ENCODE measurements at regions not wholly inside any gene's neighbourhood (a gene's known extent, or its start where the extent isn't known, plus 50 kb on each side); places are given as distances from the start of the nearest gene placed in this dataset.

- DNase-seq (ENCODE audit: low spot score) (no peak), ATAC-seq (no peak)
- H3K36me3 Mint-ChIP-seq = no peaks in the 10 kb centered on the region
- H3K27ac Mint-ChIP-seq = no peak overlapping the region
- H3K27me3 Mint-ChIP-seq = no peaks in the 10 kb centered on the region
- H3K9me3 Mint-ChIP-seq = peaks cover 5% of the 10 kb centered on the region
- no peaks in the 10 kb centered on the region for H3K4me1 Mint-ChIP-seq (ENCODE audit: low read depth in 2 of 2)
- no peak overlapping the region for H3K4me3 Mint-ChIP-seq
Observed at GRCh38 chr6:121649951-121650350, 214.5 kb downstream of the GJA1 start.

- H3K4me1 Mint-ChIP-seq (ENCODE audit: low read depth in 2 of 2) = no peaks in the 10 kb centered on the region
- no peak for ATAC-seq
Observed at GRCh38 chr6:121651420-121651819, 216.0 kb downstream of the GJA1 start.

GRCh38 chr6:121652223-121652622 is 216.8 kb downstream of the GJA1 start:
- no peak overlapping the region for H3K27ac Mint-ChIP-seq
- DNase-seq (ENCODE audit: low spot score) = no peak
- no peak for ATAC-seq
- H3K4me1 Mint-ChIP-seq (ENCODE audit: low read depth in 2 of 2) = no peaks in the 10 kb centered on the region
- H3K9me3 Mint-ChIP-seq = peaks cover 5% of the 10 kb centered on the region
- no peaks in the 10 kb centered on the region for H3K36me3 Mint-ChIP-seq
- H3K4me3 Mint-ChIP-seq = no peak overlapping the region
- H3K27me3 Mint-ChIP-seq = no peaks in the 10 kb centered on the region

More at GRCh38 chr6:121651420-121651819, 216.0 kb downstream of the GJA1 start:
- Mint-ChIP-seq H3K9me3 (peaks cover 5% of the 10 kb centered on the region), H3K36me3 (no peaks in the 10 kb centered on the region), H3K4me3 (no peak overlapping the region), H3K27me3 (no peaks in the 10 kb centered on the region), H3K27ac (no peak overlapping the region)
- no peak for DNase-seq (ENCODE audit: low spot score)

GRCh38 chr6:121652726-121653623 is 217.5 kb downstream of the GJA1 start:
- Mint-ChIP-seq H3K4me3 (no peak overlapping the region), H3K27me3 (no peaks in the 10 kb centered on the region), H3K27ac (no peak overlapping the region), H3K4me1 (ENCODE audit: low read depth in 2 of 2) (no peaks in the 10 kb centered on the region), H3K36me3 (no peaks in the 10 kb centered on the region), H3K9me3 (peaks cover 3% of the 10 kb centered on the region)
- DNase-seq (ENCODE audit: low spot score) (no peak), ATAC-seq (no peak)

GRCh38 chr6:121653624-121654008 is 218.2 kb downstream of the GJA1 start:
- no peaks in the 10 kb centered on the region for H3K27me3 Mint-ChIP-seq
- ATAC-seq (no peak), DNase-seq (ENCODE audit: low spot score) (no peak)
- H3K4me3 Mint-ChIP-seq = no peak overlapping the region
- H3K4me1 Mint-ChIP-seq (ENCODE audit: low read depth in 2 of 2) = no peaks in the 10 kb centered on the region
- H3K36me3 Mint-ChIP-seq = no peaks in the 10 kb centered on the region
- H3K27ac Mint-ChIP-seq = no peak overlapping the region
- peaks cover 3% of the 10 kb centered on the region for H3K9me3 Mint-ChIP-seq

- no peaks in the 10 kb centered on the region for H3K36me3 Mint-ChIP-seq
Observed at GRCh38 chr6:121657972-121658371, 222.5 kb downstream of the GJA1 start.

GRCh38 chr6:121660277-121660676 is 224.8 kb downstream of the GJA1 start:
- peaks cover 7% of the 10 kb centered on the region for H3K36me3 Mint-ChIP-seq
- H3K9me3 Mint-ChIP-seq = peaks cover 6% of the 10 kb centered on the region
- H3K4me3 Mint-ChIP-seq = no peak overlapping the region
- H3K27ac Mint-ChIP-seq = no peak overlapping the region
- DNase-seq (ENCODE audit: low spot score) (no peak), ATAC-seq (no peak)
- H3K4me1 Mint-ChIP-seq (ENCODE audit: low read depth in 2 of 2) = no peaks in the 10 kb centered on the region
- no peaks in the 10 kb centered on the region for H3K27me3 Mint-ChIP-seq

More at GRCh38 chr6:121657972-121658371, 222.5 kb downstream of the GJA1 start:
- no peaks in the 10 kb centered on the region for H3K4me1 Mint-ChIP-seq (ENCODE audit: low read depth in 2 of 2)
- no peak overlapping the region for H3K27ac Mint-ChIP-seq
- H3K4me3 Mint-ChIP-seq = no peak overlapping the region
- DNase-seq (ENCODE audit: low spot score) = no peak
- no peaks in the 10 kb centered on the region for H3K9me3 Mint-ChIP-seq
- ATAC-seq = no peak
- H3K27me3 Mint-ChIP-seq = no peaks in the 10 kb centered on the region

- H3K4me1 Mint-ChIP-seq (ENCODE audit: low read depth in 2 of 2) = no peaks in the 10 kb centered on the region
- H3K4me3 Mint-ChIP-seq = no peak overlapping the region
- ATAC-seq = no peak
- peaks cover 9% of the 10 kb centered on the region for H3K9me3 Mint-ChIP-seq
- no peak overlapping the region for H3K27ac Mint-ChIP-seq
- DNase-seq (ENCODE audit: low spot score) = no peak
- H3K36me3 Mint-ChIP-seq = peaks cover 7% of the 10 kb centered on the region
- H3K27me3 Mint-ChIP-seq = no peaks in the 10 kb centered on the region
Observed at GRCh38 chr6:121663292-121663810, 227.9 kb downstream of the GJA1 start.

- no peak for DNase-seq (ENCODE audit: low spot score)
- no peak for ATAC-seq
- H3K9me3 Mint-ChIP-seq = peaks cover 9% of the 10 kb centered on the region
- H3K36me3 Mint-ChIP-seq = peaks cover 7% of the 10 kb centered on the region
- H3K4me1 Mint-ChIP-seq (ENCODE audit: low read depth in 2 of 2) = no peaks in the 10 kb centered on the region
- no peaks in the 10 kb centered on the region for H3K27me3 Mint-ChIP-seq
- no peak overlapping the region for H3K4me3 Mint-ChIP-seq
- no peak overlapping the region for H3K27ac Mint-ChIP-seq
Observed at GRCh38 chr6:121664158-121664557, 228.7 kb downstream of the GJA1 start.

GRCh38 chr6:121666814-121667213 is 231.4 kb downstream of the GJA1 start:
- Mint-ChIP-seq H3K27ac (no peak overlapping the region), H3K4me3 (no peak overlapping the region), H3K4me1 (ENCODE audit: low read depth in 2 of 2) (no peaks in the 10 kb centered on the region), H3K36me3 (peaks cover 7% of the 10 kb centered on the region), H3K27me3 (no peaks in the 10 kb centered on the region), H3K9me3 (peaks cover 9% of the 10 kb centered on the region)
- ATAC-seq (no peak), DNase-seq (ENCODE audit: low spot score) (no peak)

- Mint-ChIP-seq H3K9me3 (peaks cover 9% of the 10 kb centered on the region), H3K27ac (no peak overlapping the region), H3K4me1 (ENCODE audit: low read depth in 2 of 2) (no peaks in the 10 kb centered on the region), H3K27me3 (no peaks in the 10 kb centered on the region), H3K4me3 (no peak overlapping the region), H3K36me3 (peaks cover 7% of the 10 kb centered on the region)
- no peak for DNase-seq (ENCODE audit: low spot score)
- no peak for ATAC-seq
Observed at GRCh38 chr6:121668259-121668658, 232.8 kb downstream of the GJA1 start.

GRCh38 chr6:121670511-121670910 is 235.1 kb downstream of the GJA1 start:
- Mint-ChIP-seq H3K27ac (no peak overlapping the region), H3K36me3 (no peaks in the 10 kb centered on the region), H3K27me3 (no peaks in the 10 kb centered on the region), H3K9me3 (peaks cover 3% of the 10 kb centered on the region), H3K4me1 (ENCODE audit: low read depth in 2 of 2) (no peaks in the 10 kb centered on the region), H3K4me3 (no peak overlapping the region)
- DNase-seq (ENCODE audit: low spot score) (no peak), ATAC-seq (no peak)

GRCh38 chr6:121677571-121677970 is 242.1 kb downstream of the GJA1 start:
- H3K4me1 Mint-ChIP-seq (ENCODE audit: low read depth in 2 of 2) = no peaks in the 10 kb centered on the region
- H3K4me3 Mint-ChIP-seq = no peak overlapping the region
- no peaks in the 10 kb centered on the region for H3K27me3 Mint-ChIP-seq
- DNase-seq (ENCODE audit: low spot score) (no peak), ATAC-seq (no peak)
- H3K36me3 Mint-ChIP-seq = no peaks in the 10 kb centered on the region
- H3K27ac Mint-ChIP-seq = no peak overlapping the region
- H3K9me3 Mint-ChIP-seq = peaks cover 10% of the 10 kb centered on the region

GRCh38 chr6:121678245-121678644 is 242.8 kb downstream of the GJA1 start:
- DNase-seq (ENCODE audit: low spot score) (no peak), ATAC-seq (no peak)
- Mint-ChIP-seq H3K27me3 (no peaks in the 10 kb centered on the region), H3K36me3 (no peaks in the 10 kb centered on the region), H3K9me3 (peaks cover 12% of the 10 kb centered on the region), H3K4me1 (ENCODE audit: low read depth in 2 of 2) (no peaks in the 10 kb centered on the region), H3K27ac (no peak overlapping the region), H3K4me3 (no peak overlapping the region)

All from natural killer cell treated with Interleukin-12 subunit alpha and Interleukin-12 subunit beta and Interleukin-15 and Interleukin-18, amount 100 ng/mL, for 72 hours (primary cell).